GM12872 (cell line): ENCODE measurements at regions not wholly inside any gene's neighbourhood (a gene's known extent, or its start where the extent isn't known, plus 50 kb on each side); places are given as distances from the start of the nearest gene placed in this dataset.

Experiments used
- TF ChIP-seq, protein P1 (sequence below): IDR thresholded peaks from 3 replicates; pipeline ENCODE4 v1.5.1; 2011; ENCODE audit warnings: low read depth, mild to moderate bottlenecking, low read length, moderate library complexity; ENCODE audit not compliant: insufficient read depth

DNA sequence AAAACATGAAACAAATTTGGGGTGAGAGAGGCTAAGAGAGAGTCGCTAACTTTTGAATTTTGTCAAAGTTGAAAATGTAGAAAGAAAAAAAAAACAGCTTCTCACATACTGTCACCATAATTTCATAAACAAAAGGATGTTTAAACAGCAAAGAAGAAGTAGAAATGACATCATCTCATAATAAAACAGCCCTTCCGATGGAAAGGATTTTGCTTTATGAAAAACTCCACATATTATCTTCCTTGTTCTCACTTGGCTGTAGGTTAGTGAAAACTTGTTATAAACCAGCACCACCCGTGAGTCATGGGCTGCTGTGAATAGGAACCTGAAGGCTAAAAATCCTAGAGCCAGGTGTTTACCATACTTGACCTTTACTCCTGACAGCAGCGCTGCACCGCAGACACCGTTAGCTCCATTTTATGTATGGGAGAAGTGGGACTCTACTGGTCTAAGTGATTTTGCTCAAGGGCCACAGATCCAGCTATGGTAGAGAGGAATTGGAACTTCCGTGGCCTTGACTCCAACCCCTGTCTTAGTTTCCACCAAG lies 63.0 kb upstream of the VRK1 start:
- TF ChIP-seq, protein P1, sequence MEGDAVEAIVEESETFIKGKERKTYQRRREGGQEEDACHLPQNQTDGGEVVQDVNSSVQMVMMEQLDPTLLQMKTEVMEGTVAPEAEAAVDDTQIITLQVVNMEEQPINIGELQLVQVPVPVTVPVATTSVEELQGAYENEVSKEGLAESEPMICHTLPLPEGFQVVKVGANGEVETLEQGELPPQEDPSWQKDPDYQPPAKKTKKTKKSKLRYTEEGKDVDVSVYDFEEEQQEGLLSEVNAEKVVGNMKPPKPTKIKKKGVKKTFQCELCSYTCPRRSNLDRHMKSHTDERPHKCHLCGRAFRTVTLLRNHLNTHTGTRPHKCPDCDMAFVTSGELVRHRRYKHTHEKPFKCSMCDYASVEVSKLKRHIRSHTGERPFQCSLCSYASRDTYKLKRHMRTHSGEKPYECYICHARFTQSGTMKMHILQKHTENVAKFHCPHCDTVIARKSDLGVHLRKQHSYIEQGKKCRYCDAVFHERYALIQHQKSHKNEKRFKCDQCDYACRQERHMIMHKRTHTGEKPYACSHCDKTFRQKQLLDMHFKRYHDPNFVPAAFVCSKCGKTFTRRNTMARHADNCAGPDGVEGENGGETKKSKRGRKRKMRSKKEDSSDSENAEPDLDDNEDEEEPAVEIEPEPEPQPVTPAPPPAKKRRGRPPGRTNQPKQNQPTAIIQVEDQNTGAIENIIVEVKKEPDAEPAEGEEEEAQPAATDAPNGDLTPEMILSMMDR = no peak

DNA sequence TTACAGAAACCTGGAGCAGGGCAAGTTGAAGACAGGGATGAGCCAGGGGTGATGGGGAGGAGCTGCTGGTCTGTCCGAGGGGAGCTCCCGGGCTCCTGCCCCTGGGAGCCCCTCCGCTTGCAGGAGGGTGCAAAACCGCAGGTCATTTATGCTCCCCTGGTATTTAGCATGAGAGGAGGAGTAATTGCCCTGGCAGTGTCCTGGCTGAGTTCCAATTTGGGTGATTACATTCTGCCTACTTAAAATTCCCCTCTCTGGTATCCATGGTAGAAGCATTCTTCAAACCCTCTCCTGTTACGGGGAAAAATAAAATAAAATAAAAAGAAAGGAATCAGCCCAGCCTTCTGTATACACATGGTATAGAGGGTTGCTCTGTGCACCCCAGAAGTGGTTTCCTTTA lies 61.7 kb upstream of the VRK1 start:
- TF ChIP-seq, protein P1 = no peak

DNA sequence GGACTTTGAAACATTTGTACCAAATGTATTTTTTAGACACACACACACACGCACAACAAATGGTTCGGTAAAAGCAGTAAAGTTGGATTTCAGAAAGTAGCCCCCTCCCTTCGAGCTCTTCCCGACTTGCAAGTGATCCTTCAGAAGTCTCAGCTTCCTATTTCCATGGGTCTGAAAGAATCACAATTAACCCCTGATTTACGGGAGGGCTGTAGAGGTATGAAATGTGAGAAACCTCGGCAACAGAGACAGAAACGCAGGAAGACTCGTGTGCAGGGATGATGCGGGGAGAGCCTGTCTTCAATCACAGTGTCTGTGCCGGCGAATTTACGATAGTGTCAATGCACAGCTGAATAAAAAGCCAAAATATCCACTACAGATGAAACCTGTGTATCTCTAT lies 60.7 kb upstream of the VRK1 start:
- TF ChIP-seq, protein P1 = no peak

DNA sequence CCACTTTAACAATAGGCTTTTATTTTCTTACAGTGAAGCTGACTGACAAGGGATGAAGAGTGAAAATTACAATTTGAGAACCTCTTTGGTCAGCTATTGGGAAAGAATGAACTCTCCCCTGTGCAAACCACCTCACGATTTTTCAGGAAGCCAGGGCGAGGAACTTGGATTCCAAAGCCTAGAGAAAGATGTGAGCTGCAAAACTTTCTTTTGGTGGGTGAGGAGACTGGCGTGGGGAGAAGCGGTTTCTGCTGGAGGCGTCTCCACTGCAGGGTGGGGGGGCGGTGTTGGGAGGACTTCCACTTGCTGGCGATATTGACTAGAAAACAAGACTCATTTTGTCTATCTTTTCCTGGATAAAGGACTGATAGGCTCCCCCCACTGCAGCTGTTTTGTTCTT lies 59.3 kb upstream of the VRK1 start:
- TF ChIP-seq, protein P1 = no peak

DNA sequence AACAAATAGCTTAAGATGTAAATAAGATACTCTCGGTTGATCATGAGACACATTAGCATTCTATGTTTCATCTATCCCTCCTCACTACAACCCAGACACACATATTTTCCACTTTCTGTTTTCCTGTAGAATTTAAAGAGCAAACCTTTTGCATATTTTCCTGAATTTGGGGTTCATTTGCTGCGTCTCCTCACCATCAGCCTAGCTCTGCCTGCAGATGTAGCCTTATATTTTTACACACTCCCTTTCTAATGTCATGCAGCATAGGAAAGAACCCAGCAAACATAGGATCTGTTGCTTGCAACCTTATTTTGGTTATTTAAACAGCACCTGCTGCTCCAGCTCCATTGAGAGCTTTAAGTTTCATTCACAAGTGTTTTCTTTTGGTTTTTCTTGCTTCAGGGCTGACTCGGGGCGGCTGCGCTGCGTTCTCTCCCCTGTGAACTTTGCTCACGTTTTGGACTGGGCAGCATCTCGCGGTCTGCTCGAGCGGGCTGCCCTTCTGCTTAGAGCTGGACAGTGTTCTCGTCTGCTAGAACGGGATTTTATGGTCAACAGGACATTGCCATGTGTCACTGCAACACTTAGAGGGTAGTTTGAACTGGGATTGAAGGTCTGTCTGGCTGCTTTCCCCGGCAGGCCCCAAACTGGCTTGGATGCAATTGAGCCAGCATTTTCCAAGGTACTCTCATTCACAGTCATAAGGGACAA lies 57.8 kb upstream of the VRK1 start:
- TF ChIP-seq, protein P1 = no peak

DNA sequence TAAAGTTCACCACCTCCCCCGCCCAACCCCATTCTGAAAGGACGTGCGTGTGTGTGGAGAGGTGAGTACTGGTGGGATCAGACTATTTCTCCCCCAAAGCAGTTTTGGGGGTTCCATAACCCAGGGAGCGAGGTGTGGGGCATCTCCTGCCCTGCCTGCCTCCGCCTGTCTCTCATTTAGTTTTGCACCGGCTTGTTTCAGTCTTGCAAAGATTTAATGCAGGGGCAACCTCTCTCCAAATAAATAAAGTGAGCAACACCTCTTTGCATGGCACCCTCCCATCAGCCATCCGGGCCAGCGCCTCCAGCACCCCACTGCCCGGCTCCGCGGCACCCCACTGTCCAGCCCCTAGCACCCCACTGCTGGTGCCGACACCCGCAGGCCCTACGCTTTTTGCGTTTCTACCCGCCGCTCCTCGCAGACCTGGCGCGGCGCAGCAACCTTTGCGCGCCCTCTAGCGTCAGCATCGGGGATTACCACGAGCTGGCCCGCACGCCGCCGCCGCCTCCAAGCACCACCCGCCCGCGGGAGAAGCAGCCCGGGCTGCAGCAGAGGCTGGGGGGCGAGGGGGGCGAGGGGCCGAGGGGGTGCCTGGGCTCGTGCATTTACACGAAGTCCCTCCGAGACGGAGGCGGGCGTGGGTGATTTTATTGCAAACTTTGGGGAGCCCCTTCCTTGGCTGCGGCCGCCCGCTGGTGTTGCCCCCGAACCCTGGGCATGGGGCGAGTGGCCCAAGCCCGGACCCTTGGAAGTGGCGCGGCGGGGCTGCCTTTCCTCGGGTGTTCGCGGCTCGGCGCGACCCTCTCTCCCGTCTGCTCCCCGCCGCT lies 55.8 kb upstream of the VRK1 start:
- TF ChIP-seq, protein P1 = peak; percentile 73

DNA sequence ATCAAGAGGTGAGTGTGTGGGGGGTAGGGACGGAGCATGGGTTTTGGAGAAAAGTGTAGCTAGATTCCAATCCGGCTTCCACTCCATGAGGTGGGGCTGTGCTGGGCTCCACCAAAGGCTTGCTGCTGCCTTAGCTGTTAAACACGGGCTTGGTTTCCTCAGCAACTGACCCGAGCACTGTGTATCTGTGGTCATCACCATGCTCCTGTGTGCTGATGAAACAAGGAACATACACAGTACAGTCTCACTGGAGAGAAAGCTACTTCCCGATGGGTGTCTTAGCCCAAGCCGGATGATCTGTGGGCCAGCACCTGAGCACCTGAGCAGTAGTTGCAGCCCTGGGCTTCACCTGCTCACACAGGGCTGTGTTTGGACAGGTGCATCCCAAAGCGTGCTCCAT lies 52.9 kb upstream of the VRK1 start:
- TF ChIP-seq, protein P1 = no peak
